ENCODE measurements at regions not wholly inside any gene's neighbourhood (a gene's known extent, or its start where the extent isn't known, plus 50 kb on each side); places are given as distances from the start of the nearest gene placed in this dataset.
A peak's percentile ranks its signal among the peaks of the same experiment; 100 is the strongest.

DNA sequence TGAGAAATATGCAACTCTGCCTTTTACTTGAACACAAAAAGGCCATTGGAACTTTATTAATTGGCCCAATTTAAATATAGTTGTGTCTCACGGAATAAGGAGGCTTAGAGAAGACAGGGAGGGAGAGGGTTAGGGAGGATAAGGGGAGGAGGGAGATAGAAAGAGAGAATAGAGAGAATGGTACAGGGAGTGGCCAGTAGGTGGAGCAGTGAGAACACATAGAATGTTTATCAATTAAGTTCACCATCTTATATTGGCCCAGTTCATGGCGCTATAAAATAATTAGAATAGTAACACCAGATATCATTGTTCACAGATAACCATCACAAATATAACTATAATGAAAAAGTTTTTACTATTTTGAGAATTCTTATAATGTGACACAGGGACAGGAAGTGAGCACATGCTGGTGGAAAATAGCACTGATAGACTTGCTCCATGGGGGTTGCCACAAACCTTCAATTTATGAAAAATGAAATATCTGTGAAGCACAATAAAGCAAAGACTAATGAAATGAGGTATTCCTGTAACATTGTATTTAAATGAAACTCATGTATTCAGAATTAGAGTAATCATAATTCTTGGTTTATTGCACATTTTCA, 374.1 kb upstream of the MANEA start:
- Histone ChIP-seq H3K4me3 (ENCODE audit: insufficient read depth, low read depth, low read length) (no peak overlapping the region), H2AFZ (replicated peaks; ENCODE audit: low read length, poor library complexity) (no peak overlapping the region), H4K8ac (ENCODE audit: low read depth in 2 of 2, low read length in 2 of 2) (no peak overlapping the region), H2BK5ac (ENCODE audit: low read depth, low read length, poor library complexity, severe bottlenecking) (no peak overlapping the region), H3K56ac (ENCODE audit: extremely low read depth, insufficient read depth, low read length) (no peak overlapping the region), H2AK5ac (ENCODE audit: low read depth, low read length) (no peak overlapping the region), H3K36me3 (ENCODE audit: control insufficient read depth, insufficient read depth, low read length) (no peaks in the 10 kb centered on the region), H4K5ac (ENCODE audit: low read depth, low read length) (no peak overlapping the region), H3K23ac (ENCODE audit: low read depth, low read length) (no peak overlapping the region), H2BK120ac (ENCODE audit: low read depth, low read length) (no peak overlapping the region), H3K18ac (ENCODE audit: low read depth, low read length) (no peak overlapping the region), H3K4me2 (ENCODE audit: low read depth, low read length) (no peak overlapping the region), H3K4ac (ENCODE audit: low read depth, low read length) (no peak overlapping the region), H2BK15ac (ENCODE audit: low read depth, low read length) (no peak overlapping the region), H4K20me1 (ENCODE audit: insufficient read depth, low read length) (no peaks in the 10 kb centered on the region), H2BK20ac (ENCODE audit: low read depth, low read length) (no peak overlapping the region), H4K91ac (ENCODE audit: insufficient read depth, low read depth, low read length) (no peak overlapping the region), H3K9me3 (ENCODE audit: control insufficient read depth, insufficient read depth, low read length) (no peaks in the 10 kb centered on the region), H3K79me1 (ENCODE audit: low read depth in 1 of 2, low read length in 2 of 2) (no peaks in the 10 kb centered on the region), H3K14ac (replicated peaks; ENCODE audit: low read depth, low read length) (no peak overlapping the region), H3K4me1 (ENCODE audit: control insufficient read depth, insufficient read depth, low read length) (no peaks in the 10 kb centered on the region), H3K27ac (ENCODE audit: insufficient read depth, low read length) (no peak overlapping the region), H3K27me3 (ENCODE audit: control insufficient read depth, insufficient read depth, low read length) (no peaks in the 10 kb centered on the region), H3K9me1 (ENCODE audit: insufficient read depth, low read length) (no peaks in the 10 kb centered on the region), H2AK9ac (replicated peaks; ENCODE audit: low read depth, low read length, poor library complexity) (no peak overlapping the region), H3K9ac (ENCODE audit: low read depth, low read length) (no peak overlapping the region)
- intact Hi-C loops (cut with micrococcal nuclease): loop anchor here (1.0 to 5.0 kb wide), 3 partner anchors 45 to 149 kb away; no protein-coding TSS in a partner anchor
- no CpG with 5 or more reads among the region's 2 CpGs for WGBS, 2 experiments (ENCODE audit: extremely low coverage in 2 of 2, insufficient read length in 1 of 2)
- in situ Hi-C loops (cut with MboI; ENCODE audit: low sequenced_read_pairs): no loop called here
- ChIA-PET CTCF (interaction anchor here (1.0 to 1.1 kb wide), 2 partner anchors 45 to 76 kb away, joined by 3 to 5 read pairs; no protein-coding TSS in a partner anchor), POLR2A (ENCODE audit: unreplicated experiment) (no interaction called here)
- dilution Hi-C loops (cut with HindIII; ENCODE audit: low sequenced_read_pairs, unreplicated experiment): no loop called here
- peak; percentile 45 for DNase-seq
- no TSS peak for BruUV-seq (replicated peaks)
- TF ChIP-seq MAFK (IDR thresholded peaks at IDR 0.05; ENCODE audit: low read depth, low read length) (no peak), NFE2L2 (IDR thresholded peaks at IDR 0.05; ENCODE audit: low read depth, low read length) (no peak), RAD21 (IDR thresholded peaks at IDR 0.05; ENCODE audit: low read length) (peak; percentile 58), MXI1 (IDR thresholded peaks at IDR 0.05; ENCODE audit: borderline replicate concordance, low read depth, low read length) (no peak), POLR2A (IDR thresholded peaks at IDR 0.05; ENCODE audit: low read depth, low read length) (no peak), MAZ (IDR thresholded peaks at IDR 0.05; ENCODE audit: borderline replicate concordance, low read depth, low read length) (no peak), RFX5 (IDR thresholded peaks at IDR 0.05; ENCODE audit: low read depth, low read length) (no peak), FOS (IDR thresholded peaks at IDR 0.05; ENCODE audit: low read depth, low read length) (no peak), CHD1 (IDR thresholded peaks at IDR 0.05; ENCODE audit: low read depth, low read length) (no peak), RCOR1 (IDR thresholded peaks at IDR 0.05; ENCODE audit: insufficient replicate concordance, low read length) (no peak), BHLHE40 (IDR thresholded peaks at IDR 0.05; ENCODE audit: low read depth, low read length) (no peak), CEBPB (IDR thresholded peaks at IDR 0.05; ENCODE audit: low read depth, low read length) (no peak), SMC3 (IDR thresholded peaks at IDR 0.05; ENCODE audit: low read depth, low read length) (peak; percentile 42)
- TF ChIP-seq, protein P1, sequence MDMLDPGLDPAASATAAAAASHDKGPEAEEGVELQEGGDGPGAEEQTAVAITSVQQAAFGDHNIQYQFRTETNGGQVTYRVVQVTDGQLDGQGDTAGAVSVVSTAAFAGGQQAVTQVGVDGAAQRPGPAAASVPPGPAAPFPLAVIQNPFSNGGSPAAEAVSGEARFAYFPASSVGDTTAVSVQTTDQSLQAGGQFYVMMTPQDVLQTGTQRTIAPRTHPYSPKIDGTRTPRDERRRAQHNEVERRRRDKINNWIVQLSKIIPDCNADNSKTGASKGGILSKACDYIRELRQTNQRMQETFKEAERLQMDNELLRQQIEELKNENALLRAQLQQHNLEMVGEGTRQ (IDR thresholded peaks at IDR 0.05; ENCODE audit: low read depth, low read length): no peak
- TF ChIP-seq, protein P2, sequence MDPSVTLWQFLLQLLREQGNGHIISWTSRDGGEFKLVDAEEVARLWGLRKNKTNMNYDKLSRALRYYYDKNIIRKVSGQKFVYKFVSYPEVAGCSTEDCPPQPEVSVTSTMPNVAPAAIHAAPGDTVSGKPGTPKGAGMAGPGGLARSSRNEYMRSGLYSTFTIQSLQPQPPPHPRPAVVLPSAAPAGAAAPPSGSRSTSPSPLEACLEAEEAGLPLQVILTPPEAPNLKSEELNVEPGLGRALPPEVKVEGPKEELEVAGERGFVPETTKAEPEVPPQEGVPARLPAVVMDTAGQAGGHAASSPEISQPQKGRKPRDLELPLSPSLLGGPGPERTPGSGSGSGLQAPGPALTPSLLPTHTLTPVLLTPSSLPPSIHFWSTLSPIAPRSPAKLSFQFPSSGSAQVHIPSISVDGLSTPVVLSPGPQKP (IDR thresholded peaks at IDR 0.05; ENCODE audit: borderline replicate concordance, low read depth, low read length): no peak
- TF ChIP-seq, protein P3, sequence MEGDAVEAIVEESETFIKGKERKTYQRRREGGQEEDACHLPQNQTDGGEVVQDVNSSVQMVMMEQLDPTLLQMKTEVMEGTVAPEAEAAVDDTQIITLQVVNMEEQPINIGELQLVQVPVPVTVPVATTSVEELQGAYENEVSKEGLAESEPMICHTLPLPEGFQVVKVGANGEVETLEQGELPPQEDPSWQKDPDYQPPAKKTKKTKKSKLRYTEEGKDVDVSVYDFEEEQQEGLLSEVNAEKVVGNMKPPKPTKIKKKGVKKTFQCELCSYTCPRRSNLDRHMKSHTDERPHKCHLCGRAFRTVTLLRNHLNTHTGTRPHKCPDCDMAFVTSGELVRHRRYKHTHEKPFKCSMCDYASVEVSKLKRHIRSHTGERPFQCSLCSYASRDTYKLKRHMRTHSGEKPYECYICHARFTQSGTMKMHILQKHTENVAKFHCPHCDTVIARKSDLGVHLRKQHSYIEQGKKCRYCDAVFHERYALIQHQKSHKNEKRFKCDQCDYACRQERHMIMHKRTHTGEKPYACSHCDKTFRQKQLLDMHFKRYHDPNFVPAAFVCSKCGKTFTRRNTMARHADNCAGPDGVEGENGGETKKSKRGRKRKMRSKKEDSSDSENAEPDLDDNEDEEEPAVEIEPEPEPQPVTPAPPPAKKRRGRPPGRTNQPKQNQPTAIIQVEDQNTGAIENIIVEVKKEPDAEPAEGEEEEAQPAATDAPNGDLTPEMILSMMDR (conservative IDR thresholded peaks at IDR 0.05; ENCODE audit: low read depth, low read length): peak; percentile 67
- ATAC-seq (ENCODE audit: low read depth): peak; percentile 91

Measured in IMR-90 (cell line).